Fibroblast of skin of right biceps (primary cell): ENCODE measurements at regions not wholly inside any gene's neighbourhood (a gene's known extent, or its start where the extent isn't known, plus 50 kb on each side); places are given as distances from the start of the nearest gene placed in this dataset.
"Not testable (repeated sequence)": the region's sequence is repeated elsewhere in the genome, so short reads cannot be mapped to it uniquely, and the experiment has no call there.

ENCODE experiments used
- DNase-seq: peaks from one replicate; pipeline ENCODE4 v3.0.0-alpha.2; 2013

GRCh38 chr14:65834812-65835211, 422.3 kb downstream of the FUT8 start:
- DNase-seq, result no peak

GRCh38 chr14:65835501-65835900, 423.0 kb downstream of the FUT8 start:
- DNase-seq, result no peak

GRCh38 chr14:65838565-65838964, 426.0 kb downstream of the FUT8 start:
- no peak for DNase-seq

GRCh38 chr14:65840118-65840751, 427.7 kb downstream of the FUT8 start:
- DNase-seq, result no peak

GRCh38 chr14:65840786-65841185, 428.3 kb downstream of the FUT8 start:
- DNase-seq, result no peak

GRCh38 chr14:65846196-65846868, 433.8 kb downstream of the FUT8 start:
- no peak for DNase-seq

GRCh38 chr14:65847075-65847847, 434.7 kb downstream of the FUT8 start:
- no peak for DNase-seq

GRCh38 chr14:65847931-65848330, 435.4 kb downstream of the FUT8 start:
- not testable (repeated sequence) for DNase-seq

GRCh38 chr14:65849091-65849490, 436.6 kb downstream of the FUT8 start:
- DNase-seq, result no peak

GRCh38 chr14:65849558-65849957, 437.0 kb downstream of the FUT8 start:
- no peak for DNase-seq

- no peak for DNase-seq
Measured at GRCh38 chr14:65850429-65851135, 438.1 kb downstream of the FUT8 start.

GRCh38 chr14:65852689-65853088, 440.2 kb downstream of the FUT8 start:
- no peak for DNase-seq

- no peak for DNase-seq
Measured at GRCh38 chr14:65853407-65853955, 441.0 kb downstream of the FUT8 start.

GRCh38 chr14:65854215-65854614, 441.7 kb downstream of the FUT8 start:
- no peak for DNase-seq

GRCh38 chr14:65860956-65861611, 448.6 kb downstream of the FUT8 start:
- no peak for DNase-seq

GRCh38 chr14:65864549-65864948, 452.0 kb downstream of the FUT8 start:
- DNase-seq, result no peak

- no peak for DNase-seq
Measured at GRCh38 chr14:65864984-65865383, 452.5 kb downstream of the FUT8 start.

GRCh38 chr14:65866448-65866847, 453.9 kb downstream of the FUT8 start:
- peak; percentile 55 for DNase-seq

- peak; percentile 13 for DNase-seq
Measured at GRCh38 chr14:65866886-65867285, 454.4 kb downstream of the FUT8 start.

- no peak for DNase-seq
Measured at GRCh38 chr14:65867333-65867732, 454.8 kb downstream of the FUT8 start.

GRCh38 chr14:65872536-65872935, 460.0 kb downstream of the FUT8 start:
- DNase-seq, result peak; percentile 8

GRCh38 chr14:65877166-65877565, 464.6 kb downstream of the FUT8 start:
- DNase-seq, result no peak

GRCh38 chr14:65877624-65878023, 465.1 kb downstream of the FUT8 start:
- DNase-seq, result no peak
